Karpas-422 (cell line): ENCODE measurements at regions not wholly inside any gene's neighbourhood (a gene's known extent, or its start where the extent isn't known, plus 50 kb on each side); places are given as distances from the start of the nearest gene placed in this dataset.

Experiments used
- DNase-seq: peaks from one replicate; pipeline ENCODE4 v3.0.0-alpha.2; 2015
- H2AFZ ChIP-seq: fragments of 200-600 bp; sonication (generic); 2 replicates; pipeline ENCODE4 v1.6.1; 2014; ENCODE audit warnings: antibody characterized with exemption, low read length, mixed read lengths
- H3K27ac ChIP-seq: fragments of 200-600 bp; sonication (generic); 2 replicates; pipeline ENCODE4 v1.5.1; 2014; ENCODE audit warnings: mild to moderate bottlenecking, low read length, moderate library complexity
- H3K27me3 ChIP-seq: fragments of 200-600 bp; sonication (generic); 2 replicates; pipeline ENCODE4 v1.6.1; 2014; ENCODE audit warnings: low read length, mixed read lengths
- H3K36me3 ChIP-seq: fragments of 200-600 bp; sonication (generic); 2 replicates; pipeline ENCODE4 v1.6.1; 2014; ENCODE audit warnings: low read length, mixed read lengths; ENCODE audit not compliant: insufficient read depth
- H3K4me1 ChIP-seq: fragments of 200-600 bp; sonication (generic); 2 replicates; pipeline ENCODE4 v1.6.1; 2014; ENCODE audit warnings: mild to moderate bottlenecking, low read length, mixed read lengths
- H3K4me2 ChIP-seq: fragments of 200-600 bp; sonication (generic); 2 replicates; pipeline ENCODE4 v1.6.1; 2014; ENCODE audit warnings: low read length, low read depth, mild to moderate bottlenecking; ENCODE audit not compliant: poor library complexity, severe bottlenecking
- H3K4me3 ChIP-seq: fragments of 200-600 bp; sonication (generic); 2 replicates; pipeline ENCODE4 v1.5.1; 2014; ENCODE audit warnings: mild to moderate bottlenecking, antibody characterized with exemption, low read length, mixed read lengths
- H3K79me2 ChIP-seq: fragments of 200-600 bp; sonication (generic); 2 replicates; pipeline ENCODE4 v1.6.1; 2014; ENCODE audit warnings: mild to moderate bottlenecking, low read length, mixed read lengths
- H3K9ac ChIP-seq: fragments of 200-600 bp; sonication (generic); 2 replicates; pipeline ENCODE4 v1.6.0; 2014; ENCODE audit warnings: low read length
- H3K9me2 ChIP-seq: fragments of 200-600 bp; sonication (generic), shearing (Covaris generic); replicated peaks from 2 replicates; pipeline ENCODE4 v1.6.0; 2014; ENCODE audit warnings: mild to moderate bottlenecking, low read length, moderate library complexity; ENCODE audit not compliant: insufficient read depth
- H3K9me3 ChIP-seq: fragments of 300-700, 200-600 bp; sonication (generic); 2 replicates; pipeline ENCODE4 v1.6.1; 2014; ENCODE audit warnings: low read length, mixed read lengths
- H4K20me1 ChIP-seq: fragments of 200-600 bp; sonication (generic); 2 replicates; pipeline ENCODE4 v1.6.1; 2014; ENCODE audit warnings: mild to moderate bottlenecking, antibody characterized with exemption, low read length, low read depth; ENCODE audit not compliant: insufficient read depth

GRCh38 chr17:73987845-73988509, 215.5 kb upstream of the RPL38 start:
- Histone ChIP-seq H4K20me1 (no peaks in the 10 kb centered on the region), H3K27me3 (no peaks in the 10 kb centered on the region), H3K79me2 (no peaks in the 10 kb centered on the region), H3K36me3 (no peaks in the 10 kb centered on the region), H3K27ac (no peak overlapping the region), H2AFZ (no peak overlapping the region), H3K4me1 (no peaks in the 10 kb centered on the region), H3K9me2 (no peaks in the 10 kb centered on the region), H3K4me2 (no peak overlapping the region), H3K9me3 (no peaks in the 10 kb centered on the region), H3K9ac (no peak overlapping the region), H3K4me3 (no peak overlapping the region)
- no peak for DNase-seq

GRCh38 chr17:73989671-73990070, 213.8 kb upstream of the RPL38 start:
- Histone ChIP-seq H3K9me3 (no peaks in the 10 kb centered on the region), H3K4me1 (no peaks in the 10 kb centered on the region), H3K4me3 (no peak overlapping the region), H2AFZ (no peak overlapping the region), H4K20me1 (no peaks in the 10 kb centered on the region), H3K79me2 (no peaks in the 10 kb centered on the region), H3K36me3 (no peaks in the 10 kb centered on the region), H3K9ac (no peak overlapping the region), H3K4me2 (no peak overlapping the region), H3K9me2 (no peaks in the 10 kb centered on the region), H3K27ac (no peak overlapping the region), H3K27me3 (no peaks in the 10 kb centered on the region)
- no peak for DNase-seq

- Histone ChIP-seq H3K27ac (no peak overlapping the region), H4K20me1 (no peaks in the 10 kb centered on the region), H3K27me3 (no peaks in the 10 kb centered on the region), H3K9me2 (no peaks in the 10 kb centered on the region), H3K9me3 (no peaks in the 10 kb centered on the region), H3K4me2 (no peak overlapping the region), H3K36me3 (no peaks in the 10 kb centered on the region), H2AFZ (no peak overlapping the region), H3K9ac (no peak overlapping the region), H3K4me3 (no peak overlapping the region), H3K4me1 (no peaks in the 10 kb centered on the region), H3K79me2 (no peaks in the 10 kb centered on the region)
- no peak for DNase-seq
These were observed 213.2 kb upstream of the RPL38 start for GRCh38 chr17:73990290-73990689.

GRCh38 chr17:73991260-73991659, 212.2 kb upstream of the RPL38 start:
- Histone ChIP-seq H3K9me3 (no peaks in the 10 kb centered on the region), H3K4me2 (no peak overlapping the region), H3K27me3 (no peaks in the 10 kb centered on the region), H3K9me2 (no peaks in the 10 kb centered on the region), H3K4me1 (no peaks in the 10 kb centered on the region), H2AFZ (no peak overlapping the region), H3K4me3 (no peak overlapping the region), H3K36me3 (no peaks in the 10 kb centered on the region), H3K27ac (no peak overlapping the region), H3K9ac (no peak overlapping the region), H3K79me2 (no peaks in the 10 kb centered on the region), H4K20me1 (no peaks in the 10 kb centered on the region)
- DNase-seq, result no peak

- Histone ChIP-seq H3K9me3 (no peaks in the 10 kb centered on the region), H3K9me2 (no peaks in the 10 kb centered on the region), H2AFZ (no peak overlapping the region), H3K79me2 (no peaks in the 10 kb centered on the region), H3K4me1 (no peaks in the 10 kb centered on the region), H3K36me3 (no peaks in the 10 kb centered on the region), H3K27me3 (no peaks in the 10 kb centered on the region), H3K27ac (no peak overlapping the region), H3K4me3 (no peak overlapping the region), H3K4me2 (no peak overlapping the region), H3K9ac (no peak overlapping the region), H4K20me1 (no peaks in the 10 kb centered on the region)
- no peak for DNase-seq
These were observed 208.5 kb upstream of the RPL38 start for GRCh38 chr17:73994946-73995345.

GRCh38 chr17:73997059-73997458, 206.4 kb upstream of the RPL38 start:
- no peaks in the 10 kb centered on the region for H3K36me3 ChIP-seq
- no peak overlapping the region for H3K4me3 ChIP-seq
- no peaks in the 10 kb centered on the region for H4K20me1 ChIP-seq
- H3K27ac ChIP-seq, result no peak overlapping the region
- no peaks in the 10 kb centered on the region for H3K79me2 ChIP-seq
- no peaks in the 10 kb centered on the region for H3K27me3 ChIP-seq
- no peak for DNase-seq
- H3K4me2 ChIP-seq, result no peak overlapping the region
- no peak overlapping the region for H3K9ac ChIP-seq
- H3K9me3 ChIP-seq, result no peaks in the 10 kb centered on the region
- H3K4me1 ChIP-seq, result no peaks in the 10 kb centered on the region
- no peak overlapping the region for H2AFZ ChIP-seq
- H3K9me2 ChIP-seq, result no peaks in the 10 kb centered on the region

GRCh38 chr17:73998249-73998648, 205.2 kb upstream of the RPL38 start:
- H4K20me1 ChIP-seq, result no peaks in the 10 kb centered on the region
- no peaks in the 10 kb centered on the region for H3K27me3 ChIP-seq
- no peaks in the 10 kb centered on the region for H3K9me2 ChIP-seq

GRCh38 chr17:73998653-73999645, 204.5 kb upstream of the RPL38 start:
- no peak overlapping the region for H3K9ac ChIP-seq
- H3K27ac ChIP-seq, result no peak overlapping the region
- no peaks in the 10 kb centered on the region for H3K9me3 ChIP-seq
- H3K9me2 ChIP-seq, result no peaks in the 10 kb centered on the region
- H3K79me2 ChIP-seq, result no peaks in the 10 kb centered on the region
- no peak overlapping the region for H3K4me3 ChIP-seq
- no peaks in the 10 kb centered on the region for H3K4me1 ChIP-seq
- no peak overlapping the region for H2AFZ ChIP-seq
- H4K20me1 ChIP-seq, result no peaks in the 10 kb centered on the region
- H3K36me3 ChIP-seq, result no peaks in the 10 kb centered on the region
- H3K27me3 ChIP-seq, result no peaks in the 10 kb centered on the region
- peak; percentile 82 for DNase-seq
- H3K4me2 ChIP-seq, result no peak overlapping the region

More at GRCh38 chr17:73998249-73998648, 205.2 kb upstream of the RPL38 start:
- Histone ChIP-seq H3K9me3 (no peaks in the 10 kb centered on the region), H3K4me1 (no peaks in the 10 kb centered on the region), H3K4me2 (no peak overlapping the region), H3K27ac (no peak overlapping the region), H3K4me3 (no peak overlapping the region), H3K79me2 (no peaks in the 10 kb centered on the region), H3K9ac (no peak overlapping the region), H3K36me3 (no peaks in the 10 kb centered on the region), H2AFZ (no peak overlapping the region)
- DNase-seq, result no peak
